Vagina (tissue), 2 donors: ENCODE measurements at regions not wholly inside any gene's neighbourhood (a gene's known extent, or its start where the extent isn't known, plus 50 kb on each side); places are given as distances from the start of the nearest gene placed in this dataset.

Source experiments
- DNase-seq, 2 donors: peaks; one replicate each; pipeline ENCODE4 v3.0.0-alpha.2; 2017; ENCODE audit errors: extremely low spot score in 2 of 2
- H3K27ac ChIP-seq: fragments of 200-600 bp; sonication (generic); one replicate; pipeline ENCODE4 v1.5.1; 2019
- H3K27me3 ChIP-seq: fragments of 200-600 bp; sonication (generic); one replicate; pipeline ENCODE4 v1.5.1; 2019
- H3K36me3 ChIP-seq, 2 donors: fragments of 200-600 bp; sonication (generic); one replicate each; pipeline ENCODE4 v1.5.1; 2017 to 2019
- H3K4me1 ChIP-seq: fragments of 200-600 bp; sonication (generic); one replicate; pipeline ENCODE4 v1.5.1; 2019
- H3K4me3 ChIP-seq, 2 donors: fragments of 200-600 bp; sonication (generic); 1 replicate in 1 of 2; 2 replicates in 1 of 2; pipeline ENCODE4 v1.5.1; 2016 to 2019
- H3K9me3 ChIP-seq: fragments of 200-600 bp; sonication (generic); one replicate; pipeline ENCODE4 v1.5.1; 2019
- CTCF ChIP-seq, 3 experiments: fragments of 450-650 bp in 2 of 3; fragments of 200-600 bp in 1 of 3; sonication (generic) in 1 of 3; IDR thresholded peaks; one replicate each; pipeline ENCODE4 v1.5.1; 2017 to 2019; ENCODE audit warnings: antibody characterized with exemption in 3 of 3, mild to moderate bottlenecking in 2 of 3, moderate library complexity in 2 of 3
- POLR2A ChIP-seq, 2 donors: fragments of 450-650 bp; IDR thresholded peaks; one replicate each; pipeline ENCODE4 v1.6.1; 2017; ENCODE audit warnings: antibody characterized with exemption in 2 of 2, mild to moderate bottlenecking in 2 of 2, moderate library complexity in 2 of 2
- POLR2AphosphoS5 ChIP-seq, 2 donors: sonication (generic); formaldehyde crosslinking; IDR thresholded peaks; one replicate each; pipeline ENCODE4 v1.9.0; 2017; ENCODE audit warnings: antibody characterized with exemption in 2 of 2, mild to moderate bottlenecking in 2 of 2, low read depth in 1 of 2; ENCODE audit not compliant: insufficient read depth in 1 of 2
- intact Hi-C: fragments of 100-400 bp; cut with DNase I; formaldehyde crosslinking; loops from one replicate; pipeline ENCODE4 v1.15.1; 2023

GRCh38 chr9:12916042-12916441 is 141.2 kb downstream of the LURAP1L start:
- intact Hi-C loops: no loop called here
- H3K4me1 ChIP-seq: no peaks in the 10 kb centered on the region
- no peaks in the 10 kb centered on the region for H3K36me3 ChIP-seq
- no peaks in the 10 kb centered on the region for H3K9me3 ChIP-seq
- TF ChIP-seq POLR2A (IDR thresholded peaks at IDR 0.05) (no peak), CTCF (IDR thresholded peaks at IDR 0.05) (no peak), POLR2AphosphoS5 (IDR thresholded peaks at IDR 0.05; ENCODE audit: insufficient read depth in 1 of 2, low read depth in 1 of 2) (no peak)
- H3K4me3 ChIP-seq: no peak overlapping the region
- H3K27ac ChIP-seq: no peak overlapping the region
- no peaks in the 10 kb centered on the region for H3K27me3 ChIP-seq
- no peak for DNase-seq

GRCh38 chr9:12920437-12920836 is 145.6 kb downstream of the LURAP1L start:
- H3K36me3 ChIP-seq: no peaks in the 10 kb centered on the region
- intact Hi-C loops: no loop called here
- peaks cover 5% of the 10 kb centered on the region for H3K4me1 ChIP-seq
- no peaks in the 10 kb centered on the region for H3K27me3 ChIP-seq
- H3K4me3 ChIP-seq: no peak overlapping the region
- no peak for DNase-seq
- TF ChIP-seq POLR2AphosphoS5 (IDR thresholded peaks at IDR 0.05; ENCODE audit: insufficient read depth in 1 of 2, low read depth in 1 of 2): no peak
- TF ChIP-seq POLR2A (IDR thresholded peaks at IDR 0.05): no peak
- no peak for TF ChIP-seq CTCF (IDR thresholded peaks at IDR 0.05)
- H3K27ac ChIP-seq: no peak overlapping the region
- no peaks in the 10 kb centered on the region for H3K9me3 ChIP-seq

GRCh38 chr9:12921621-12922020 is 146.8 kb downstream of the LURAP1L start:
- Histone ChIP-seq H3K4me3 (no peak overlapping the region), H3K27me3 (no peaks in the 10 kb centered on the region), H3K9me3 (no peaks in the 10 kb centered on the region), H3K4me1 (peaks cover 5% of the 10 kb centered on the region), H3K27ac (no peak overlapping the region), H3K36me3 (no peaks in the 10 kb centered on the region)
- DNase-seq: no peak
- intact Hi-C loops: no loop called here
- no peak for TF ChIP-seq CTCF (IDR thresholded peaks at IDR 0.05)
- TF ChIP-seq POLR2AphosphoS5 (IDR thresholded peaks at IDR 0.05; ENCODE audit: insufficient read depth in 1 of 2, low read depth in 1 of 2): no peak
- no peak for TF ChIP-seq POLR2A (IDR thresholded peaks at IDR 0.05)

GRCh38 chr9:12922224-12922866 is 147.5 kb downstream of the LURAP1L start:
- H3K36me3 ChIP-seq: no peaks in the 10 kb centered on the region
- H3K4me1 ChIP-seq: peaks cover 5% of the 10 kb centered on the region
- H3K4me3 ChIP-seq: no peak overlapping the region
- intact Hi-C loops: no loop called here
- no peaks in the 10 kb centered on the region for H3K9me3 ChIP-seq
- DNase-seq: no peak
- H3K27me3 ChIP-seq: no peaks in the 10 kb centered on the region
- TF ChIP-seq POLR2AphosphoS5 (IDR thresholded peaks at IDR 0.05; ENCODE audit: insufficient read depth in 1 of 2, low read depth in 1 of 2) (no peak), POLR2A (IDR thresholded peaks at IDR 0.05) (no peak), CTCF (IDR thresholded peaks at IDR 0.05) (no peak)
- no peak overlapping the region for H3K27ac ChIP-seq

- Histone ChIP-seq H3K27me3 (no peaks in the 10 kb centered on the region), H3K27ac (peak overlapping the region; percentile 8), H3K9me3 (no peaks in the 10 kb centered on the region), H3K4me3 (no peak overlapping the region), H3K4me1 (peaks cover 5% of the 10 kb centered on the region), H3K36me3 (no peaks in the 10 kb centered on the region)
- TF ChIP-seq POLR2AphosphoS5 (IDR thresholded peaks at IDR 0.05; ENCODE audit: insufficient read depth in 1 of 2, low read depth in 1 of 2): no peak
- TF ChIP-seq CTCF (IDR thresholded peaks at IDR 0.05): no peak
- no peak for TF ChIP-seq POLR2A (IDR thresholded peaks at IDR 0.05)
- intact Hi-C loops: no loop called here
- no peak for DNase-seq
These were observed 148.7 kb downstream of the LURAP1L start for GRCh38 chr9:12923468-12924009.
